H54 (cell line): ENCODE measurements at regions not wholly inside any gene's neighbourhood (a gene's known extent, or its start where the extent isn't known, plus 50 kb on each side); places are given as distances from the start of the nearest gene placed in this dataset.

Experiments used
- DNase-seq: peaks from one replicate; pipeline ENCODE4 v3.0.0; 2011; ENCODE audit warnings: low spot score, mixed read lengths; ENCODE audit not compliant: insufficient read length
- FAIRE-seq: peaks from 3 replicates; lab custom pipeline; 2011; peaks lifted over from hg19 to GRCh38; lab: Jason Lieb, UNC
- POLR2A ChIP-seq: IDR thresholded peaks from 2 replicates; pipeline ENCODE4 v1.6.1; 2011; ENCODE audit warnings: low read depth, mild to moderate bottlenecking, low read length

DNA sequence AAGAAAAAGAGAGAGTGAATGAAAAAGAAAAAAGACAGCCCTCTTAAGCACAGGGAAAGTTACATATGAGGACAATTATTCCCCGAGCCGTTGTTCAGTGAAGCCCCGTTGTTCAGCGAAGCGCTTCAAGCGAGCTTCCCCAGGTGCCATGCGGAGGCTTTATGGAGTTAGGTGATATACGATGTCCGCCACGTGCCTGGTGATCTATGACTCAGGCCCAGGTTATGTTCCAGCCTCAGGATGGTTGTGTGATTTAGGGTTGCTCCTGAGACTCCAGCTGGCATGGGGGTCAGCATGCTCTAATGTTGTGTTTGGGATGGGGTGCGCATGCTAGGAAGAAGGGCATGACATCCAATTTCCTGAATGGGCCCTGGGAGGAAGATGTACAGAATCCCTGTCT, 365.6 kb downstream of the CDK5RAP2 start:
- FAIRE-seq (no peak), DNase-seq (no peak)
- TF ChIP-seq POLR2A, result no peak

- no peak for TF ChIP-seq POLR2A
- DNase-seq (no peak), FAIRE-seq (no peak)
These were observed 367.1 kb downstream of the CDK5RAP2 start for GRCh38 chr9:120212853-120213200.

- no peak for FAIRE-seq
- no peak for DNase-seq
These were observed 367.7 kb downstream of the CDK5RAP2 start for GRCh38 chr9:120212153-120212852.

DNA sequence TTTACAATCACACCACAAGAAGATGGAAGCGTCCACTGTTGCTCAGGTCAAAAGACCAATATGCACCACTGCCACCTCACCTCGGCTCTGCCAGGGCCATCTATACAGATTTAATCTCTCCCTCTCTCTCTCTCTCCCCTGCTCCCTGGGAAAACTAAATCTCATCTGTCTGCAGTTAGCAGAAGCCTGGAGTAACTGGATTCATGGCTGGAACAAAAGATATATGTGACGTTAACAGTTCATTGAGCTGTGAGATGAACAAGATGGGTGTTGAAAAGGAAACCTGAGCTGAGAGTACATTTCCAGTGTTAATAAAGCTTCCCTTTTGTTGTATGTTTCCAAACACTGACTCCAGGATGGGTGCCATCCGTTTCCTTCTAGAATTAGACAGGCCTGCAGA, 369.7 kb downstream of the CDK5RAP2 start:
- FAIRE-seq (no peak), DNase-seq (no peak)
- no peak for TF ChIP-seq POLR2A

More at GRCh38 chr9:120212153-120212852, 367.7 kb downstream of the CDK5RAP2 start:
- TF ChIP-seq POLR2A, result no peak

GRCh38 chr9:120202856-120203654, 376.9 kb downstream of the CDK5RAP2 start:
- TF ChIP-seq POLR2A, result no peak
- DNase-seq, result no peak
- no peak for FAIRE-seq

DNA sequence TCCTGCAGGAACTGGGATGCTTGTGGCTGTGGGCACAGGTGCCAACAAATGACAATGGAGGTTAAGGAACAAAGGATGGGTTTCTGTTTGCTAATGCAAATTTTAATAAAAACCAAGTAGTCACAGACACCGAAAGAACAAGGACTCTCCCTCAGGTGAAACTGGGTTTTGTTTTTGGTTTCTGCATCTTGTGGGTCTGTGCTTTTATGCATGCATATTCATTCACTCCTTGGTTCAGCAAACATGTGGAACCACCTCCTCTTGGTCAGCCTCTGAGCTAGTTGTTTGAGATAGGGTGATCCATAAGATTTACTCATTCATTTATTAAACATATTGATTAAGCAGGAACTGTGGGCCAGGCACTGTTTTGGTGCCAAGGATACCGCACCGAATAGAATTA, 381.9 kb downstream of the CDK5RAP2 start:
- DNase-seq, result no peak
- TF ChIP-seq POLR2A, result no peak

GRCh38 chr9:120197605-120198004, 382.4 kb downstream of the CDK5RAP2 start:
- FAIRE-seq (no peak), DNase-seq (no peak)
- TF ChIP-seq POLR2A, result no peak

More for the DNA sequence above, 381.9 kb downstream of the CDK5RAP2 start:
- no peak for FAIRE-seq

- no peak for DNase-seq
- no peak for FAIRE-seq
- no peak for TF ChIP-seq POLR2A
These were observed 388.8 kb downstream of the CDK5RAP2 start for GRCh38 chr9:120191141-120191540.

- DNase-seq, result no peak
- TF ChIP-seq POLR2A, result no peak
- no peak for FAIRE-seq
These were observed 392.2 kb downstream of the CDK5RAP2 start for GRCh38 chr9:120187758-120188157.

DNA sequence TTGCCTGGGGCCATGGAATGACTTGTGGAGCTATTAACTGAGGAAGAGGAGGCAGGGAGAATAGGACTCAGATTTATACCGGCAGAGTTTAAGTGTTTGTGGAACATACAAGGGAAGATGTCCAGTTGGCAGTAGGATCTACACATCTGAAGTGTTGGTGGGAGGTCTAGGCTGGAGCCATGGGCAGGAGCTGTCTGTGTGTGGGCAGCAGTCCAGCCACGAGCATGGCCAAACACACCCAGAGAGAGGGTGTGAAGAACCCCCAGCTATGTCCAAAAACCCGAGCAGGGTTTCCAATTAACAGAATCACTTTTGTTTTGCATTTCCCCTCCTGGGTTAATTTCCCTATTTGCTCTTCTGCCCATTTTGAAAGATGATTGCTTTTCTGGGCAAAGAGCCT, 393.7 kb downstream of the CDK5RAP2 start:
- no peak for FAIRE-seq
- no peak for DNase-seq
- TF ChIP-seq POLR2A, result no peak

DNA sequence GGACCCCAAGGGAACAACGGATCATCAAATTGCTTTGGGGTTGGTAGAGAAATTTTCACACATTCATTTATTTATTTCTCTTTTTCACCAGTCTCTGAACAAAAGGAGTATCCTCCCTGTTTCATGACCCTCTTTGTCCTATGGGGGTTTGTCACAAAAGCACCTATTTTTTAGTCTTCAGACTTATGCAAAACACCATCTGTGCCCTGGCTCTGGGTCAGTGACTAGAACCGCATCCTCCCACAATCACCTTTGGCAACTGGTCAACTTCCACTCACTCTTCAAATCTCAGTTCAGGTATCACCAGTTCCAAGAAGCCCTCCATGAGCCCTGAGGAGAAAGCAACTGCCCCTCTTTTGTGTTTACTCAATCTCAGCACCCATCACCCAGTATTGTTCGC, 395.7 kb downstream of the CDK5RAP2 start:
- FAIRE-seq (no peak), DNase-seq (no peak)
- no peak for TF ChIP-seq POLR2A

- no peak for FAIRE-seq
- no peak for TF ChIP-seq POLR2A
- no peak for DNase-seq
These were observed 396.4 kb downstream of the CDK5RAP2 start for GRCh38 chr9:120183615-120184014.

DNA sequence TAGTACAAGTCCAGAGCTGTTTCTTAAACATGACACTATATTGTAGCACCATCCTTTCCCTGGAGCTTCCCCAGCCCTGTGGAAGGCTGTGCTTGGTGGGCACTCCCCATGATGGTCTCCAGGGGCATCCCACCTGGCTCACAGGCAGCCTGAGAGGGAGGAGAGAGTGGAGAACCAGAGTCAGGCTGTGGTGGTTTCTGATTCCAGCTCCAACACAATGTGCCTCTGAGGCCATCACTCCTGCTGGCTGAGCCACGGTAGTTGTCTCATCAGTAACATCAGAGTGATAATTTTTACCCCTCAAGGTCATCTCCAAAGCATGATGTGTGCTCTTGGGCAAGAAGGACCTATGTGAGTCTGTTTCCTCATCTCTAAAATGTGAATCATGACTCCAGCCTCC, 398.0 kb downstream of the CDK5RAP2 start:
- FAIRE-seq (no peak), DNase-seq (no peak)
- no peak for TF ChIP-seq POLR2A

GRCh38 chr9:120177121-120177520, 402.8 kb downstream of the CDK5RAP2 start:
- no peak for TF ChIP-seq POLR2A
- FAIRE-seq (no peak), DNase-seq (no peak)

DNA sequence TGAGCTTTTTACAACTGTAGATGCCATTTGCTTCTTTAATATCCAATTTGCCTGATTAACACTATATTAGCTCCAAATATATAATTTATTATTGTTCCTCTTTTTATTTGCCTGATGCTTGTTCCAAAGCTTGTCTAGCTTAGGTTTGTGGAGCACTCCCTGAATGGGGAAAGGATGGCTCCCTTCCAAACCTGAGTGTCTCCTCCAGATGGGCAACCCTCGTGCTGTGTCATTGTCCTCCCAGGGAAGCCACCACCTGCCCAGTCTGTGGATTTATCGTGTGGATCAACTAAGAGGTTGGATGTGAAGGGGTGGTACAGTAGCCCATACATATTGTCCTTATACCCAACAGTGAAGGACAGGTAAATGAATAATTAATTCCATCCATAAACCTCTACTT, 404.9 kb downstream of the CDK5RAP2 start:
- DNase-seq, result no peak
- no peak for TF ChIP-seq POLR2A
- no peak for FAIRE-seq
